ENCODE measurements at regions not wholly inside any gene's neighbourhood (a gene's known extent, or its start where the extent isn't known, plus 50 kb on each side); places are given as distances from the start of the nearest gene placed in this dataset.

DNA sequence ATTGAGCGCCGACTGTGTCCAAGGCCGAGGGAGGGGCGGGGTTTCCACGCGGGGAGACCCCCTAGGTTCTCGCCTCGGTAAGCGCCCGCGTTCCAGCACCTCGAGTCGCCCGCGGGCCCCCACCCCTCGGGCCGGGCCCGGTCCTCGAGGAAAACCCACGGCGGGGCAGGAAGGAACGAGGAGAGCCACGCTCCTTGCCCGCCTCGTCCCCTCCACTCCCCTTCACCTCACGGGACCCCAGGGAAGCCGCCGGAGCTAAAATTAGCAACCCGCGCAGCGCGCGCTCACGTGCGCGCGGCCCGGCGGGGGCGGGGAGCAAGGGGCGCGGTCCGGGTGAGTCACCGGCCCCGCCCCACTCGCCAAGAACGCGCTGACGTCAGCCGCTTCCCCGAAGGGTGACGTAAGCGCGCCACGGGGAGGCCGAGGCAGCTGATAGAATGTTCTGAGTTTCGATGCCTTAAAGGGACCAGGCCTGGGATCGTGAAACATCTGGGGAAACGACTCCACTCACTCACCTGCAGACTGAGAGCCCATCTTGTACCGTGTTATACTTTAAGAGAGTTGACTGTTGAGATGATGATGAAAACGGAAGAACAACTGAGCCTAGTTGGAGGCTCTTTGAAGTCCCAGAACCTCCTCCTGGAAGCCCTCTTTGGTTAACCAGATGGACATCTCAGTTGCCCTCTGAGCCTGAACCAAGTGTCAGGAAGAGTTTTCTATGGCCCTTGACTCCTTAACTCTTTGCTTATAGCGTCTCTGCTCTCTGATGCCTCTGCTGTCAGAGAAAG is 49.7 kb upstream of the ATF3 start:
- TF ChIP-seq EZH2phosphoT487 (IDR thresholded peaks at IDR 0.05; ENCODE audit: low read depth, severe bottlenecking, unreplicated experiment) (no peak), EZH2 (IDR thresholded peaks at IDR 0.05; ENCODE audit: borderline replicate concordance) (no peak)
- TF ChIP-seq, protein P1, sequence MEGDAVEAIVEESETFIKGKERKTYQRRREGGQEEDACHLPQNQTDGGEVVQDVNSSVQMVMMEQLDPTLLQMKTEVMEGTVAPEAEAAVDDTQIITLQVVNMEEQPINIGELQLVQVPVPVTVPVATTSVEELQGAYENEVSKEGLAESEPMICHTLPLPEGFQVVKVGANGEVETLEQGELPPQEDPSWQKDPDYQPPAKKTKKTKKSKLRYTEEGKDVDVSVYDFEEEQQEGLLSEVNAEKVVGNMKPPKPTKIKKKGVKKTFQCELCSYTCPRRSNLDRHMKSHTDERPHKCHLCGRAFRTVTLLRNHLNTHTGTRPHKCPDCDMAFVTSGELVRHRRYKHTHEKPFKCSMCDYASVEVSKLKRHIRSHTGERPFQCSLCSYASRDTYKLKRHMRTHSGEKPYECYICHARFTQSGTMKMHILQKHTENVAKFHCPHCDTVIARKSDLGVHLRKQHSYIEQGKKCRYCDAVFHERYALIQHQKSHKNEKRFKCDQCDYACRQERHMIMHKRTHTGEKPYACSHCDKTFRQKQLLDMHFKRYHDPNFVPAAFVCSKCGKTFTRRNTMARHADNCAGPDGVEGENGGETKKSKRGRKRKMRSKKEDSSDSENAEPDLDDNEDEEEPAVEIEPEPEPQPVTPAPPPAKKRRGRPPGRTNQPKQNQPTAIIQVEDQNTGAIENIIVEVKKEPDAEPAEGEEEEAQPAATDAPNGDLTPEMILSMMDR (IDR thresholded peaks at IDR 0.05; ENCODE audit: poor library complexity), result no peak
- Histone ChIP-seq H3K9me3 (ENCODE audit: low read depth) (no peaks in the 10 kb centered on the region), H3K4me3 (peak overlapping the region; percentile 59), H3K4me1 (ENCODE audit: insufficient read depth) (peaks cover 3% of the 10 kb centered on the region), H3K9me2 (replicated peaks; ENCODE audit: insufficient read depth) (no peaks in the 10 kb centered on the region), H3K27me3 (no peaks in the 10 kb centered on the region), H3K79me2 (no peaks in the 10 kb centered on the region), H2AFZ (peak overlapping the region; percentile 63), H3K27ac (peak overlapping the region; percentile 92), H4K20me1 (ENCODE audit: insufficient read depth, poor library complexity, severe bottlenecking) (no peaks in the 10 kb centered on the region), H3K36me3 (replicated peaks; ENCODE audit: insufficient read depth, low read depth) (no peaks in the 10 kb centered on the region), H3K4me2 (peak overlapping the region; percentile 88)
- WGBS (ENCODE audit: low lambda C conversion rate, missing lambda C conversion rate), result 6% methylated on average over 40 of the region's 62 CpGs
- peak; percentile 99 for DNase-seq (ENCODE audit: low spot score)
